ENCODE measurements at regions not wholly inside any gene's neighbourhood (a gene's known extent, or its start where the extent isn't known, plus 50 kb on each side); places are given as distances from the start of the nearest gene placed in this dataset.

DNA sequence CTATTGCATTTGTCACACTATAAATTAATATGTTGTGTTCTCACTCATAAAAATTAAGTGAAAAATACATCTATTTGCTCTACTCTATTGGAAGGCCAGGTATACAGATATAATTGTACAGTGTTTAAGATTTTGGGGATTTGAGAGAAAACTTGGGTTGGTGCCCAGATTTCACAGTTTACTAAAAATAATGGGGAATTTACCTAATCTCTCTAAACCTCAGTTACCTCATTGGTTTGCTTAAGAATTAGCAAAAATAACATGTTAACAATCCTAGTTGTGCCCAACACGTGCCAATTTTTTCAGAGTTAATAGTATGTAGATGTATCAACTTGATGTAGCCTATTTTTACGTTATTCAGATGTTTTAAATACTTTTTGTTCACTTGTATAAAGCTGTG lies 1495.3 kb upstream of the PCDH7 start:
- Histone ChIP-seq H3K9me2 (replicated peaks; ENCODE audit: control insufficient read depth, low read length) (no peaks in the 10 kb centered on the region), H3K36me3 (ENCODE audit: control insufficient read depth, low read length) (no peaks in the 10 kb centered on the region), H3K9me3 (ENCODE audit: control insufficient read depth, insufficient read depth, low read length) (no peaks in the 10 kb centered on the region; the same call in 1 of the 2 replicates), H3K4me3 (ENCODE audit: low read length) (no peak overlapping the region), H3K4me2 (ENCODE audit: low read length) (no peak overlapping the region), H3K4me1 (ENCODE audit: control insufficient read depth, low read length) (no peaks in the 10 kb centered on the region), H3F3A (ENCODE audit: control insufficient read depth, insufficient read depth) (no peaks in the 10 kb centered on the region), H3K79me2 (ENCODE audit: control insufficient read depth, low read length) (no peaks in the 10 kb centered on the region), H3K27me3 (ENCODE audit: control insufficient read depth, low read length) (no peaks in the 10 kb centered on the region), H4K20me1 (ENCODE audit: control insufficient read depth, insufficient read depth, low read depth, low read length) (no peaks in the 10 kb centered on the region), H3K27ac (ENCODE audit: low read depth, low read length) (no peak overlapping the region)
- TF ChIP-seq, protein P1, sequence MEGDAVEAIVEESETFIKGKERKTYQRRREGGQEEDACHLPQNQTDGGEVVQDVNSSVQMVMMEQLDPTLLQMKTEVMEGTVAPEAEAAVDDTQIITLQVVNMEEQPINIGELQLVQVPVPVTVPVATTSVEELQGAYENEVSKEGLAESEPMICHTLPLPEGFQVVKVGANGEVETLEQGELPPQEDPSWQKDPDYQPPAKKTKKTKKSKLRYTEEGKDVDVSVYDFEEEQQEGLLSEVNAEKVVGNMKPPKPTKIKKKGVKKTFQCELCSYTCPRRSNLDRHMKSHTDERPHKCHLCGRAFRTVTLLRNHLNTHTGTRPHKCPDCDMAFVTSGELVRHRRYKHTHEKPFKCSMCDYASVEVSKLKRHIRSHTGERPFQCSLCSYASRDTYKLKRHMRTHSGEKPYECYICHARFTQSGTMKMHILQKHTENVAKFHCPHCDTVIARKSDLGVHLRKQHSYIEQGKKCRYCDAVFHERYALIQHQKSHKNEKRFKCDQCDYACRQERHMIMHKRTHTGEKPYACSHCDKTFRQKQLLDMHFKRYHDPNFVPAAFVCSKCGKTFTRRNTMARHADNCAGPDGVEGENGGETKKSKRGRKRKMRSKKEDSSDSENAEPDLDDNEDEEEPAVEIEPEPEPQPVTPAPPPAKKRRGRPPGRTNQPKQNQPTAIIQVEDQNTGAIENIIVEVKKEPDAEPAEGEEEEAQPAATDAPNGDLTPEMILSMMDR (IDR thresholded peaks at IDR 0.05; ENCODE audit: low read depth, low read length, poor library complexity, severe bottlenecking): no peak
- TF ChIP-seq EZH2phosphoT487 (IDR thresholded peaks at IDR 0.05; ENCODE audit: borderline replicate concordance, low read length): no peak

DNA sequence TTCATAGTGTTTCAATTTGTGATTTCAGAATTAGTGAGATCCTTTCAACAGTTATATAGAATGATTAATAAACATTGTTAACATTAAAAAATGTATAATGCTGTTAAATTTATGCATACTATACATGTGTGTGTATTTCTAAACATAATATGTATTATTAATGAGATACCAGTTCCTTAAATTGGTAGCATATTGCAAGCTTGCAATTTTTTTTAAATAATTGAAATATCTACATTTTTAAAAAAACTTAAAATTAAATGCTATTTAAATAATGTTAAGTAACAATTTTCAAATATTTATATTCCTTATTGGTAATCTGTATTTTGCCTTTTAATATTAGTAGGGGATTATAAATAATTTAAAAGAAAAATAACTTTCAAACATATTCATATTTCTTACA lies 1479.5 kb upstream of the PCDH7 start:
- no peaks in the 10 kb centered on the region for H3K79me2 ChIP-seq (ENCODE audit: control insufficient read depth, low read length)
- no peaks in the 10 kb centered on the region for H3K9me3 ChIP-seq (ENCODE audit: control insufficient read depth, insufficient read depth, low read length)
- TF ChIP-seq EZH2phosphoT487 (IDR thresholded peaks at IDR 0.05; ENCODE audit: borderline replicate concordance, low read length): no peak
- TF ChIP-seq, protein P1 (IDR thresholded peaks at IDR 0.05; ENCODE audit: low read depth, low read length, poor library complexity, severe bottlenecking): no peak

DNA sequence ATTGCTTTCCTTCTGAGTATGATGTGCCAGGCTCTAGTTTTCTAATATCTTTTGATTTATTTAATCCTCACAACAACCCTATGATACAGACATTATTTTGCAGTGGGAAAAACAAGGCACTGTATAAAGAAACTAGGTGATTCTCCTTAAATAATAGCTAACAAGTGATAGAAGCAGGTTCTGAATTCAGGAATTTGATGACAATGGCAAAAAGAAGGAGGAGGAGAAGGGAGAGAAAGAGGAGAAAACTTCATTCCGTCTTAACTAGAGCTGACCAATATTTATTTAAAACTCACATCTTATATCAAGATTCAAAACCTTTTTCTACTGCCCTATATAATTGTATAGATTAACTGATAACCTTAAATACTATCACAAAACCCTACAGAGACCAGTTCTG lies 1477.1 kb upstream of the PCDH7 start:
- H3K4me2 ChIP-seq (ENCODE audit: low read length): no peak overlapping the region
- no peak for TF ChIP-seq EZH2phosphoT487 (IDR thresholded peaks at IDR 0.05; ENCODE audit: borderline replicate concordance, low read length)
- TF ChIP-seq, protein P1 (IDR thresholded peaks at IDR 0.05; ENCODE audit: low read depth, low read length, poor library complexity, severe bottlenecking): no peak
- no peaks in the 10 kb centered on the region for H3K4me1 ChIP-seq (ENCODE audit: control insufficient read depth, low read length)
- H3K4me3 ChIP-seq (ENCODE audit: low read length): no peak overlapping the region
- H3K79me2 ChIP-seq (ENCODE audit: control insufficient read depth, low read length): no peaks in the 10 kb centered on the region
- no peaks in the 10 kb centered on the region for H3K9me3 ChIP-seq (ENCODE audit: control insufficient read depth, insufficient read depth, low read length)
- no peaks in the 10 kb centered on the region for H4K20me1 ChIP-seq (ENCODE audit: control insufficient read depth, insufficient read depth, low read depth, low read length)
- H3K9me2 ChIP-seq (replicated peaks; ENCODE audit: control insufficient read depth, low read length): no peaks in the 10 kb centered on the region
- H3F3A ChIP-seq (ENCODE audit: control insufficient read depth, insufficient read depth): no peaks in the 10 kb centered on the region
- no peaks in the 10 kb centered on the region for H3K27me3 ChIP-seq (ENCODE audit: control insufficient read depth, low read length)
- H3K36me3 ChIP-seq (ENCODE audit: control insufficient read depth, low read length): no peaks in the 10 kb centered on the region
- no peak overlapping the region for H3K27ac ChIP-seq (ENCODE audit: low read depth, low read length)

More for the DNA sequence above, 1479.5 kb upstream of the PCDH7 start:
- H3K27ac ChIP-seq (ENCODE audit: low read depth, low read length): no peak overlapping the region
- no peaks in the 10 kb centered on the region for H3F3A ChIP-seq (ENCODE audit: control insufficient read depth, insufficient read depth)
- H3K4me1 ChIP-seq (ENCODE audit: control insufficient read depth, low read length): no peaks in the 10 kb centered on the region
- H3K4me3 ChIP-seq (ENCODE audit: low read length): no peak overlapping the region
- H3K36me3 ChIP-seq (ENCODE audit: control insufficient read depth, low read length): no peaks in the 10 kb centered on the region
- no peak overlapping the region for H3K4me2 ChIP-seq (ENCODE audit: low read length)
- H3K9me2 ChIP-seq (replicated peaks; ENCODE audit: control insufficient read depth, low read length): no peaks in the 10 kb centered on the region
- no peaks in the 10 kb centered on the region for H3K27me3 ChIP-seq (ENCODE audit: control insufficient read depth, low read length)
- no peaks in the 10 kb centered on the region for H4K20me1 ChIP-seq (ENCODE audit: control insufficient read depth, insufficient read depth, low read depth, low read length)

DNA sequence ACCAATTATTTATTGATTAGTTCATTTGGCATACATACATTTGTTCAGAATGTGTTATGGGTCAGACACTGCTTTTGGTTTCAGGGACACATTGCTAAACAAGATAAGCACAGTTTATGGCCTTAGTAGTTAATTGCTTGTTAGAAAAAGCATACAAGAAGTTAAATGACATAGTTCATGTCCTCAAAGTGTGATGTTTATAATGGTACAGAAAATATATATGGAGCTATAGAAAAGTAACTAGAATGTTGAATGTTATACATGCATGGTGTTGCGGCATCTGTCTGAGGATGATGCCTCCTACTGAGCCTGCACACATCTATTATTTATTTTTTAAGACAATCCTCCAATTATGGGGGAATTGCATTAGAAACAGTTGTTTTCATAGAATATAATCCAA lies 1476.3 kb upstream of the PCDH7 start:
- H3K4me3 ChIP-seq (ENCODE audit: low read length): no peak overlapping the region
- H3K79me2 ChIP-seq (ENCODE audit: control insufficient read depth, low read length): no peaks in the 10 kb centered on the region
- H3K27ac ChIP-seq (ENCODE audit: low read depth, low read length): no peak overlapping the region
- H3K9me2 ChIP-seq (replicated peaks; ENCODE audit: control insufficient read depth, low read length): no peaks in the 10 kb centered on the region
- no peaks in the 10 kb centered on the region for H3K27me3 ChIP-seq (ENCODE audit: control insufficient read depth, low read length)
- H3F3A ChIP-seq (ENCODE audit: control insufficient read depth, insufficient read depth): no peaks in the 10 kb centered on the region
- no peaks in the 10 kb centered on the region for H4K20me1 ChIP-seq (ENCODE audit: control insufficient read depth, insufficient read depth, low read depth, low read length)
- H3K4me2 ChIP-seq (ENCODE audit: low read length): no peak overlapping the region
- no peaks in the 10 kb centered on the region for H3K9me3 ChIP-seq (ENCODE audit: control insufficient read depth, insufficient read depth, low read length)
- TF ChIP-seq EZH2phosphoT487 (IDR thresholded peaks at IDR 0.05; ENCODE audit: borderline replicate concordance, low read length): no peak
- TF ChIP-seq, protein P1 (IDR thresholded peaks at IDR 0.05; ENCODE audit: low read depth, low read length, poor library complexity, severe bottlenecking): no peak
- no peaks in the 10 kb centered on the region for H3K4me1 ChIP-seq (ENCODE audit: control insufficient read depth, low read length)
- H3K36me3 ChIP-seq (ENCODE audit: control insufficient read depth, low read length): no peaks in the 10 kb centered on the region

Measured in DOHH2 (cell line).